Forelimb muscle (tissue), 1 donor: ENCODE measurements at regions not wholly inside any gene's neighbourhood (a gene's known extent, or its start where the extent isn't known, plus 50 kb on each side); places are given as distances from the start of the nearest gene placed in this dataset.

ENCODE experiments used
- DNase-seq: peaks from one replicate; pipeline ENCODE4 v3.0.0-alpha.2; 2013; ENCODE audit warnings: low read depth

DNA sequence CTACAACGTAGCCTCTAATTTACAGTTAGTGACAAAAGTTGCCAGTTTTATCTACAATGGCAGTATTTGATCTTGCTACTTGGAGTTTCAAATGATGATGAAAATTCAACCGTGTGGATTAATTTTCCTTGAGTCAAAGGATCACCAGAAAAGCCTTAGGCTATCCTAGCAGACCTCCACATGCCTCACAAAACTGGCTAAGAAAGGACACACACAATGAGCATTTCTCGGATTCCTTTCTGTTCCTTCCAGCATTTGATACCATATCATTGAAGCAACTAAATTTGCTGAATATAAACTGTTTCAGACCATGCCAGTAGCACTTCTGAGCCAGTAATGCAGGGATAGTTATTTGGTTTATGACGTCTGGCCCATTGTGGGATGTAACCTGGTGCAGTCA is 587.4 kb upstream of the MDFIC2 start:
- no peak for DNase-seq

GRCh38 chr3:70890020-70890394 is 577.6 kb upstream of the MDFIC2 start:
- no peak for DNase-seq

- DNase-seq, result no peak
Measured at GRCh38 chr3:70889162-70890019, 577.0 kb upstream of the MDFIC2 start.

DNA sequence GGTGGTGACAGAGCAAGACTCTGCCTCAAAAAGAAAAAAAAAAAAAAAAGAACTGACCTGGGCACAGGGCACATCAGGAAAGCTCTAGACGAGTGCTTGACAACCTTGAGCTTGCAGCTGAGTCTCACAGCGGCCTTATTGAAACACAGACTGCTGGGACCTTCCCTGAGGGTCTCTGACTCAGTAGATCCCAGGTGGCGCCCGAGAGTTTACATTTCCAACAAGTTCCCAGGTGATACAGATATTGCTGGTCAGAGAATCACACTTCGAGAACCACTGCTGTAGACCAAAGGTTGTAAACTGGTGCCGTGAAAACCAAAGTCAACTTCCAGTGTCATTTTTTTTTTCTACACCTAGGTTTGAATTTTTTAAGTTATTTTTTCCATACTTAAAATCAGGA is 573.2 kb upstream of the MDFIC2 start:
- no peak for DNase-seq

GRCh38 chr3:70882104-70882503 is 569.7 kb upstream of the MDFIC2 start:
- DNase-seq, result no peak

DNA sequence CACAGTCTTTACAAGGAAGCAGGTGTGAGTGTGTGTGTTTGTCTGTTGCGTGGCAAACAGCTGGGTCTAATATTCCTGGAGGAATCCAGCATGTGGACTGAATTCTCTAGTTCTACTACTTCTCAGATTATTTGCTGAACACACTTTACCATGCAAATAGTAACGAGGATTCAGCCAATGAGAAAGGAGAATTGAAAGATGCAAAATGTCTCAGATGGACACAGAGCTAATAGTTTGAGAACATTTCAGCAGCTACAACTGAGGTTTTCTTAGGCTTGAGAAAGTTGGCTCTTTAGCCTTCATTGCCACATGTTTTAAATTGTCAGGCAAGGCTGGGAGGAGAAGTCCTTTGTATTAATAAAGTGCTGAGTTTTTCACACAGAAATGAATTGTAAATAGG is 568.0 kb upstream of the MDFIC2 start:
- DNase-seq, result no peak

GRCh38 chr3:70876154-70876553 is 563.7 kb upstream of the MDFIC2 start:
- no peak for DNase-seq

GRCh38 chr3:70874196-70874595 is 561.8 kb upstream of the MDFIC2 start:
- no peak for DNase-seq

- no peak for DNase-seq
Measured at GRCh38 chr3:70873686-70874085, 561.2 kb upstream of the MDFIC2 start.

- no peak for DNase-seq
Measured at GRCh38 chr3:70871909-70872656, 559.6 kb upstream of the MDFIC2 start.

DNA sequence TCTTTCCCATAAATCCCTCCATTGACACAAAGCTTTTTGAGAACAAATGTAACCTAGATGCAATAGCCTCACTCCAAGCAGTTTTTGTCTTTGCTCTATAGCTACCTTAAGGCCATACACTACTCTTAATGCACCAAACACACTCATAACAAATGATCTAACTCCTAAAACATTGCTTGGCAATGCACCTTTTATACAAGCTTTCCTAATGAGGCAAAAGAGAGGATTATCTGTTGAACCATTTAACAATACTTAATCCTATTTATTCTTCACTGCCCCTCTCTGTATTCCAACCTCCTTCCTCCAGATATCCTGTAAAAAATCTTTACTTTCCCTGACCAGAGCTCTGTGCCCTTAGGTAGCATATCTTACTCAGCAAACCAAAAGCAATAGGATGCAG is 558.1 kb upstream of the MDFIC2 start:
- DNase-seq, result no peak

DNA sequence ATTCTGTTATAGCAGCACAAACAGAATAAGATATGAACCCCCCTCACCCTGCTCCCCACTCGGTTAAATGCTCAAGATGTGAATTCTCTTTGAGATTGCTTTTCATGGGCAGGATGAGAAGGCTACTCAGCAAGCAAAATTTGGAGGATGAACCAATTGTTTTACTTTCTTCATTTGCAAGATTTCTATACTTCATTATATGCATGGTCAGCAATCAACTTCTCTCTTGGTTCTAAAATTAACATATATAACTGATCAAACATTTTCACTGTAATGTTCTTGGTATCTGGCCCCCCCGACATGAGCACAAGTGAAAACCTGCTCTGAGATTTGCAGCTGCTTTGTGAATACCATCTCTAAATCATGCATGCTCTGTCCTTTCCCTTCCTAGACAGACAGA is 556.1 kb upstream of the MDFIC2 start:
- DNase-seq, result no peak

DNA sequence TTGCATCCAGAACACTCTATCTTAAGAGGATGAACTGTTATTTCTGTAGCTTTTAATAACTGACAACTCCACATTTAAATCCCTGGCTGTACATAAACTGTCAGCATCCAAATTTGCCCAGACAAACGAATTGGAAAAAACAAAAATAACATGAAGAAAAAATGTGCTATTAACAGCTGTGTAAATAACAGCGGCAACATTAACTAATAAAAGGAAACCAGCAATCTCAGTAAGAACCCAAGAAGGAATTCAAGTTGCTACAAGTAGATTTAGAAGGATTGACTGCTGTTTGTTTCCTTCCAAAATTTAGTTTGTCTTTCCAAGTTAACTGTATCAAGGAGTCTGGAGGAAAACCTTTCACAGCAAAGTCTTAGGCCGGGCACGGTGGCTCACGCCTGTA is 550.6 kb upstream of the MDFIC2 start:
- DNase-seq, result no peak

GRCh38 chr3:70861855-70862254 is 549.4 kb upstream of the MDFIC2 start:
- DNase-seq, result no peak

DNA sequence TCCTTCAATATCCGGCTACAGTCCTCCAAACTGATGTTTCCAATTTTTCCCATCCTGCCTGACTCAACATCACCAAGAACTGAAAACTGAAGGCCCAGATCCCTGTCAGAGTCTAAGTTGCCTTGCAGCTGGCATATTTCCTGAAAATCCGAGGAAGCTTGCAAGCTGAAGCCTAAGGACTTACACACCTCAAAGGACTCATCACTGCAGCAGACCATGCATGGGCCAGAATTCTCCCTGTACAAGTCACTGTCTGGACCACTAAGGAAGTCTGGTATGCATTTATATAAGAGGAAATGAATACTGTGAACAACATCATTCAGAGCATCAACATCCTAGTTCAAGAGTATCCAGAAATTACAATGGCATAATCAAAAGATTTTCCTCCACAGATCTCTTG is 548.8 kb upstream of the MDFIC2 start:
- DNase-seq, result no peak

GRCh38 chr3:70857916-70858315 is 545.5 kb upstream of the MDFIC2 start:
- no peak for DNase-seq

GRCh38 chr3:70856414-70857162 is 544.1 kb upstream of the MDFIC2 start:
- DNase-seq, result no peak

GRCh38 chr3:70855149-70855548 is 542.7 kb upstream of the MDFIC2 start:
- DNase-seq, result no peak

- no peak for DNase-seq
Measured at GRCh38 chr3:70854108-70854507, 541.7 kb upstream of the MDFIC2 start.

DNA sequence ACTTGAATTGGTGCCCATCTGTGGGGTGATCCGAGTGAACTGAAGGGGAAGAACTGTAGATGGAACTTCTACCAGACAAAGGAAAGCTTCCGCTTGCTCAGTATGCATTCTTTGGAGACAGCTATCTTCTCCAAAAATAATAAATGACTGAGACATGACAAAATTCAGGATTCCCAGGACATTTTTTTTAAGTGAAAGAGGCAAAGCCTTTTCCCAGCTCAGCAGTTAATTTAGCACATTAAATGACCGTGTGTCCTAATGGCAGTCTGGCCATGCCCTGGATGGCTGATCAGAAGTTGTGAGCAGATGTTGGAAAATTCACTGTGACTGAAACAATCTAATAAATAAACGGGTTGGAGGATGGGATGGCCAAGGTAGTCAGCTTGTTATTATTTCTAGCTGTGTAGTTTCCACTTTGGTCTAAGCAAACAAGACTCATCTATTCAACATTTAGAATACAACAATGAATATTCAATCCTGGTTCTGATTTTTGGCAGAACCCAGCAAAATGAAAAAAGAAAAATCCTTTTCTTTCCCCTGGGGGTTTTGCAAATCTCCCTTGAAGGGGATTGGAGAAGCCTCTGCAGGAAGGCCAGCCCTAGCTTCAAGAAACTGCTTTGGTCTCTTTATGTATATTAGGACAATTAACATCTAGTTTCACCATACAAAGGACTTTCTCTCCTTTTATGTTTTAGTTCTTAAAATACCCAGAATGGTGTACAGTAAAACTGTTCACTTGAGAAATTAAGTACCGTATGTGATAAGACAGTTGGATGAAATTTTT is 540.9 kb upstream of the MDFIC2 start:
- DNase-seq, result no peak

GRCh38 chr3:70849911-70850699 is 537.7 kb upstream of the MDFIC2 start:
- no peak for DNase-seq
